Thyroid gland (tissue), 4 donors: ENCODE measurements at regions not wholly inside any gene's neighbourhood (a gene's known extent, or its start where the extent isn't known, plus 50 kb on each side); places are given as distances from the start of the nearest gene placed in this dataset.

Experiments
- DNase-seq, 2 donors: peaks; one replicate each; pipeline ENCODE4 v3.0.0-alpha.2; 2019
- H3K27ac ChIP-seq, 3 donors: fragments of 200-600 bp; sonication (generic); 1 replicate in 2 of 3; 2 replicates in 1 of 3; pipeline ENCODE4 v1.5.1; 2016 to 2019; ENCODE audit warnings: mild to moderate bottlenecking in 1 of 3, moderate library complexity in 1 of 3
- H3K27me3 ChIP-seq: fragments of 200-600 bp; sonication (generic); one replicate; pipeline ENCODE4 v1.5.1; 2019
- H3K36me3 ChIP-seq, 2 donors: fragments of 200-600 bp; sonication (generic); one replicate each; pipeline ENCODE4 v1.5.1; 2016 to 2019
- H3K4me1 ChIP-seq, 2 donors: fragments of 200-600 bp; sonication (generic); one replicate each; pipeline ENCODE4 v1.5.1; 2017 to 2019
- H3K4me3 ChIP-seq, 3 donors: fragments of 200-600 bp; sonication (generic); replicated peaks in 1 of 3; 1 replicate in 2 of 3; 2 replicates in 1 of 3; pipeline ENCODE4 v1.5.1; 2016; ENCODE audit warnings: mild to moderate bottlenecking in 1 of 3
- H3K9me3 ChIP-seq: fragments of 200-600 bp; sonication (generic); one replicate; pipeline ENCODE4 v1.5.1; 2017
- CTCF ChIP-seq, 6 experiments: fragments of 200-600 bp in 3 of 6; fragments of 450-650 bp in 3 of 6; sonication (generic) in 3 of 6; IDR thresholded peaks; one replicate each; pipeline ENCODE4 v1.5.1; 2016 to 2019; ENCODE audit warnings: antibody characterized with exemption in 6 of 6, mild to moderate bottlenecking in 2 of 6, inconsistent platforms in 1 of 6, moderate library complexity in 1 of 6
- POLR2A ChIP-seq, 2 donors: fragments of 450-650 bp; IDR thresholded peaks; one replicate each; pipeline ENCODE4 v1.6.1; 2017; ENCODE audit warnings: antibody characterized with exemption in 2 of 2, mild to moderate bottlenecking in 2 of 2, moderate library complexity in 1 of 2
- WGBS, 2 donors: methylation state at CpG; one replicate each; pipeline ENCODE4 v1.1.5; 2017; 5-methylcytosine and 5-hydroxymethylcytosine counted together
- intact Hi-C: fragments of 100-400 bp; cut with DNase I; formaldehyde crosslinking; loops from one replicate; pipeline ENCODE4 v1.15.1; 2023

GRCh38 chr5:145044970-145045369 is 790.2 kb downstream of the PRELID2 start:
- intact Hi-C loops = no loop called here
- H3K27me3 ChIP-seq = no peaks in the 10 kb centered on the region
- H3K36me3 ChIP-seq = no peaks in the 10 kb centered on the region
- H3K4me1 ChIP-seq = no peaks in the 10 kb centered on the region
- WGBS, 2 donors = 83 to 85% methylated on average over 1 of the region's 1 CpG
- H3K27ac ChIP-seq = no peak overlapping the region
- TF ChIP-seq POLR2A (IDR thresholded peaks at IDR 0.05) = no peak
- TF ChIP-seq CTCF (IDR thresholded peaks at IDR 0.05) = no peak
- no peak for DNase-seq
- no peaks in the 10 kb centered on the region for H3K9me3 ChIP-seq
- no peak overlapping the region for H3K4me3 ChIP-seq

- H3K27ac ChIP-seq = no peak overlapping the region
- 90 to 91% methylated on average over 1 of the region's 1 CpG for WGBS, 2 donors
- no peaks in the 10 kb centered on the region for H3K4me1 ChIP-seq
- H3K36me3 ChIP-seq = no peaks in the 10 kb centered on the region
- TF ChIP-seq POLR2A (IDR thresholded peaks at IDR 0.05) (no peak), CTCF (IDR thresholded peaks at IDR 0.05) (no peak)
- H3K27me3 ChIP-seq = no peaks in the 10 kb centered on the region
- intact Hi-C loops = no loop called here
- DNase-seq = no peak
- H3K4me3 ChIP-seq = no peak overlapping the region
- H3K9me3 ChIP-seq = no peaks in the 10 kb centered on the region
Measured at GRCh38 chr5:145028626-145029025, 806.5 kb downstream of the PRELID2 start.

- Histone ChIP-seq H3K4me1 (no peaks in the 10 kb centered on the region), H3K36me3 (no peaks in the 10 kb centered on the region), H3K27ac (no peak overlapping the region), H3K9me3 (no peaks in the 10 kb centered on the region), H3K4me3 (no peak overlapping the region), H3K27me3 (no peaks in the 10 kb centered on the region)
- TF ChIP-seq CTCF (IDR thresholded peaks at IDR 0.05) = no peak
- TF ChIP-seq POLR2A (IDR thresholded peaks at IDR 0.05) = no peak
- intact Hi-C loops = no loop called here
- DNase-seq = no peak
Measured at GRCh38 chr5:145027286-145027685, 807.9 kb downstream of the PRELID2 start.

GRCh38 chr5:145025775-145026174 is 809.4 kb downstream of the PRELID2 start:
- Histone ChIP-seq H3K27ac (no peak overlapping the region), H3K36me3 (no peaks in the 10 kb centered on the region), H3K4me1 (no peaks in the 10 kb centered on the region), H3K9me3 (no peaks in the 10 kb centered on the region), H3K27me3 (no peaks in the 10 kb centered on the region), H3K4me3 (no peak overlapping the region)
- WGBS, 2 donors = 71 to 84% methylated on average over 3 of the region's 3 CpGs
- TF ChIP-seq POLR2A (IDR thresholded peaks at IDR 0.05) = no peak
- intact Hi-C loops = no loop called here
- no peak for DNase-seq

GRCh38 chr5:145015146-145015545 is 820.0 kb downstream of the PRELID2 start:
- WGBS, 2 donors = 86 to 89% methylated on average over 1 of the region's 1 CpG
- Histone ChIP-seq H3K27ac (no peak overlapping the region), H3K9me3 (no peaks in the 10 kb centered on the region), H3K4me1 (no peaks in the 10 kb centered on the region), H3K4me3 (no peak overlapping the region), H3K36me3 (no peaks in the 10 kb centered on the region), H3K27me3 (no peaks in the 10 kb centered on the region)
- intact Hi-C loops = no loop called here
- TF ChIP-seq CTCF (IDR thresholded peaks at IDR 0.05) (no peak), POLR2A (IDR thresholded peaks at IDR 0.05) (no peak)
- DNase-seq = no peak

GRCh38 chr5:145014109-145014508 is 821.0 kb downstream of the PRELID2 start:
- no peak for TF ChIP-seq CTCF (IDR thresholded peaks at IDR 0.05)
- no peak for TF ChIP-seq POLR2A (IDR thresholded peaks at IDR 0.05)
- Histone ChIP-seq H3K9me3 (no peaks in the 10 kb centered on the region), H3K27ac (no peak overlapping the region), H3K4me1 (no peaks in the 10 kb centered on the region), H3K4me3 (no peak overlapping the region), H3K36me3 (no peaks in the 10 kb centered on the region), H3K27me3 (no peaks in the 10 kb centered on the region)
- intact Hi-C loops = no loop called here
- DNase-seq = no peak
- WGBS, 2 donors = 88 to 90% methylated on average over 3 of the region's 3 CpGs
